H1 (cell line): ENCODE measurements at regions not wholly inside any gene's neighbourhood (a gene's known extent, or its start where the extent isn't known, plus 50 kb on each side); places are given as distances from the start of the nearest gene placed in this dataset.

ENCODE experiments used
- CTCF ChIA-PET: fragments of 300-600 bp; sonication (Branson Sonifier 250); formaldehyde crosslinking; loops from one replicate; lab custom pipeline; 2021; ENCODE audit not compliant: partially characterized antibody; lab: Charles Lee
- POLR2A ChIA-PET: fragments of 300-600 bp; sonication (Branson Sonifier 250); formaldehyde crosslinking; loops from one replicate; lab custom pipeline; 2021; ENCODE audit warnings: inconsistent platforms; ENCODE audit not compliant: partially characterized antibody; lab: Charles Lee
- DNase-seq, 2 experiments: peaks; one replicate each; pipeline versions ENCODE4 v3.0.0 to v3.0.0-alpha.2; 2010 to 2022; ENCODE audit warnings: low spot score in 2 of 2, low read depth in 1 of 2, mixed read lengths in 1 of 2
- FAIRE-seq: peaks from 2 replicates; lab custom pipeline; 2011; peaks lifted over from hg19 to GRCh38; lab: Jason Lieb, UNC
- H2AFZ ChIP-seq: 2 replicates; pipeline ENCODE4 v1.8.1; 2012; ENCODE audit warnings: low read length, inconsistent platforms
- H2AK5ac ChIP-seq: 2 replicates; pipeline ENCODE4 v1.6.1; 2013; ENCODE audit warnings: low read depth, low read length
- H2BK120ac ChIP-seq: replicated peaks from 2 replicates; pipeline ENCODE3; 2013; ENCODE audit warnings: low read depth, low read length, inconsistent platforms
- H2BK12ac ChIP-seq: 2 replicates; pipeline ENCODE4 v1.6.1; 2013; ENCODE audit warnings: low read depth, low read length
- H2BK15ac ChIP-seq: 2 replicates; pipeline ENCODE4 v1.6.1; 2013; ENCODE audit warnings: low read length
- H2BK20ac ChIP-seq: 2 replicates; pipeline ENCODE4 v1.6.1; 2013; ENCODE audit warnings: low read length
- H2BK5ac ChIP-seq: 2 replicates; pipeline ENCODE4 v1.6.1; 2013; ENCODE audit warnings: low read depth, low read length
- H3K14ac ChIP-seq: 2 replicates; pipeline ENCODE4 v1.6.1; 2013; ENCODE audit warnings: inconsistent platforms; ENCODE audit not compliant: insufficient read length
- H3K18ac ChIP-seq: 2 replicates; pipeline ENCODE4 v1.6.1; 2013; ENCODE audit warnings: low read length; ENCODE audit errors: extremely low read depth
- H3K23ac ChIP-seq: 2 replicates; pipeline ENCODE4 v1.6.1; 2013; ENCODE audit warnings: inconsistent platforms; ENCODE audit not compliant: insufficient read length
- H3K23me2 ChIP-seq: 2 replicates; pipeline ENCODE4 v1.6.1; 2013; ENCODE audit warnings: low read depth, low read length
- H3K27ac ChIP-seq: 2 replicates; pipeline ENCODE4 v1.6.1; 2011; ENCODE audit warnings: low read depth, low read length, inconsistent platforms
- H3K27me3 ChIP-seq, 4 experiments: replicated peaks in 1 of 4; 1 replicate in 1 of 4; 2 replicates in 3 of 4; pipeline versions ENCODE4 v1.6.1 to v1.8.1; 2011 to 2013; ENCODE audit warnings: low read length in 3 of 4, mild to moderate bottlenecking in 3 of 4, inconsistent platforms in 2 of 4, mixed read lengths in 2 of 4, moderate library complexity in 1 of 4; ENCODE audit not compliant: control insufficient read depth in 3 of 4, insufficient read depth in 3 of 4; ENCODE audit errors: extremely low read depth in 1 of 4
- H3K36me3 ChIP-seq, 4 experiments: 2 replicates each; pipeline versions ENCODE4 v1.6.1 to v1.8.1; 2011 to 2013; ENCODE audit warnings: mild to moderate bottlenecking in 4 of 4, low read length in 3 of 4, moderate library complexity in 2 of 4, control low read depth in 1 of 4, inconsistent platforms in 1 of 4; ENCODE audit not compliant: insufficient read depth in 4 of 4, control insufficient read depth in 2 of 4
- H3K4ac ChIP-seq: replicated peaks from 2 replicates; pipeline ENCODE3; 2013; ENCODE audit warnings: low read length, low read depth, mixed read lengths, inconsistent platforms; ENCODE audit not compliant: insufficient read length
- H3K4me1 ChIP-seq, 4 experiments: replicated peaks in 1 of 4; 1 replicate in 1 of 4; 2 replicates in 3 of 4; pipeline versions ENCODE4 v1.6.1 to v1.8.1; 2011 to 2013; ENCODE audit warnings: low read length in 3 of 4, inconsistent platforms in 2 of 4, mixed read lengths in 1 of 4; ENCODE audit not compliant: insufficient read depth in 4 of 4, control insufficient read depth in 3 of 4
- H3K4me2 ChIP-seq, 2 experiments: 2 replicates each; pipeline versions ENCODE4 v1.6.1 to v1.8.1; 2011 to 2013; ENCODE audit warnings: low read depth in 2 of 2, low read length in 2 of 2, control low read depth in 1 of 2, inconsistent platforms in 1 of 2, mild to moderate bottlenecking in 1 of 2; ENCODE audit not compliant: insufficient read depth in 1 of 2
- H3K4me3 ChIP-seq, 4 experiments: fragments of 200-600, 300-600 bp in 1 of 4; sonication (generic), shearing (Covaris generic), sonication (Bioruptor Twin) in 1 of 4; 2 replicates each; pipeline versions ENCODE4 v1.5.1 to v1.8.1; 2011 to 2016; ENCODE audit warnings: low read length in 4 of 4, low read depth in 3 of 4, control low read depth in 2 of 4, inconsistent platforms in 2 of 4, mild to moderate bottlenecking in 2 of 4, mixed read lengths in 1 of 4, moderate library complexity in 1 of 4; ENCODE audit not compliant: insufficient read depth in 2 of 4; ENCODE audit errors: extremely low read depth in 1 of 4
- H3K56ac ChIP-seq: replicated peaks from 2 replicates; pipeline ENCODE3; 2013; ENCODE audit warnings: low read depth, mild to moderate bottlenecking, mixed read lengths, low read length, inconsistent platforms; ENCODE audit not compliant: insufficient read length
- H3K79me1 ChIP-seq: 2 replicates; pipeline ENCODE4 v1.6.1; 2013; ENCODE audit warnings: low read depth, low read length, control low read depth
- H3K79me2 ChIP-seq, 2 experiments: 2 replicates each; pipeline versions ENCODE4 v1.6.1 to v1.8.1; 2012 to 2013; ENCODE audit warnings: low read length in 2 of 2, mild to moderate bottlenecking in 2 of 2, inconsistent platforms in 1 of 2; ENCODE audit not compliant: insufficient read depth in 2 of 2, control insufficient read depth in 1 of 2
- H3K9ac ChIP-seq, 4 experiments: replicated peaks in 1 of 4; 1 replicate in 1 of 4; 2 replicates in 3 of 4; pipeline versions ENCODE4 v1.6.1 to v1.8.1; 2011 to 2013; ENCODE audit warnings: low read depth in 3 of 4, low read length in 3 of 4, control low read depth in 2 of 4, mild to moderate bottlenecking in 2 of 4, moderate library complexity in 2 of 4, inconsistent platforms in 1 of 4; ENCODE audit errors: extremely low read depth in 1 of 4
- H3K9me3 ChIP-seq, 2 experiments: 2 replicates each; pipeline versions ENCODE4 v1.6.1 to v1.8.1; 2012 to 2013; ENCODE audit warnings: mild to moderate bottlenecking in 2 of 2, moderate library complexity in 2 of 2, control low read depth in 1 of 2, inconsistent platforms in 1 of 2, low read depth in 1 of 2, low read length in 1 of 2, mixed read lengths in 1 of 2; ENCODE audit not compliant: insufficient read depth in 2 of 2
- H4K20me1 ChIP-seq, 2 experiments: replicated peaks in 1 of 2; 2 replicates each; pipeline versions ENCODE3 to v1.8.1; 2011 to 2013; ENCODE audit warnings: inconsistent platforms in 2 of 2, low read length in 2 of 2, mild to moderate bottlenecking in 1 of 2; ENCODE audit not compliant: insufficient read depth in 2 of 2, control insufficient read depth in 1 of 2
- H4K5ac ChIP-seq: 2 replicates; pipeline ENCODE4 v1.6.1; 2013; ENCODE audit warnings: low read length, low read depth, mixed read lengths, inconsistent platforms; ENCODE audit not compliant: insufficient read length
- H4K8ac ChIP-seq: 2 replicates; pipeline ENCODE4 v1.8.0; 2013; ENCODE audit warnings: mild to moderate bottlenecking, moderate library complexity, low read length, inconsistent platforms; ENCODE audit not compliant: insufficient read depth; ENCODE audit errors: extremely low read depth
- H4K91ac ChIP-seq: replicated peaks from 2 replicates; pipeline ENCODE3; 2013; ENCODE audit warnings: low read length, mixed read lengths, inconsistent platforms; ENCODE audit not compliant: insufficient read length
- BCL11A ChIP-seq, 2 experiments: IDR thresholded peaks; one replicate each; pipeline ENCODE4 v1.6.1; 2011; ENCODE audit warnings: low read depth in 2 of 2, low read length in 2 of 2, mild to moderate bottlenecking in 2 of 2
- CHD2 ChIP-seq: IDR thresholded peaks from 2 replicates; pipeline ENCODE4 v1.6.1; 2012; ENCODE audit warnings: low read length, improper control_type of control experiment
- CREB1 ChIP-seq: IDR thresholded peaks from 2 replicates; pipeline ENCODE4 v1.6.1; 2012; ENCODE audit warnings: inconsistent platforms
- CTBP2 ChIP-seq: IDR thresholded peaks from 2 replicates; pipeline ENCODE4 v1.7.0; 2011; ENCODE audit warnings: borderline replicate concordance, mild to moderate bottlenecking, moderate library complexity, mixed read lengths, low read length; ENCODE audit not compliant: insufficient read depth, insufficient read length
- FOSL1 ChIP-seq: IDR thresholded peaks from 2 replicates; pipeline ENCODE4 v1.6.1; 2011; ENCODE audit warnings: mild to moderate bottlenecking, low read depth, low read length, moderate library complexity; ENCODE audit not compliant: insufficient read depth
- JUND ChIP-seq: IDR thresholded peaks from 2 replicates; pipeline ENCODE4 v1.6.1; 2011; ENCODE audit warnings: mild to moderate bottlenecking, improper control_type of control experiment, low read length
- POU5F1 ChIP-seq: IDR thresholded peaks from 2 replicates; pipeline ENCODE4 v1.6.1; 2011; ENCODE audit warnings: low read depth, mild to moderate bottlenecking, low read length, moderate library complexity
- SIX5 ChIP-seq: IDR thresholded peaks from 2 replicates; pipeline ENCODE4 v1.6.1; 2011; ENCODE audit warnings: mild to moderate bottlenecking, low read depth, low read length
- TAF1 ChIP-seq: IDR thresholded peaks from 2 replicates; pipeline ENCODE4 v1.6.1; 2011; ENCODE audit warnings: mild to moderate bottlenecking, low read depth, low read length
- TAF7 ChIP-seq: optimal IDR thresholded peaks from 2 replicates; pipeline ENCODE3; 2011; ENCODE audit warnings: low read depth, mild to moderate bottlenecking, inconsistent platforms, low read length, moderate library complexity, borderline replicate concordance
- TCF12 ChIP-seq: IDR thresholded peaks from 2 replicates; pipeline ENCODE4 v1.6.1; 2011; ENCODE audit warnings: low read depth, mild to moderate bottlenecking, low read length
- WGBS, 2 experiments: shearing (Covaris generic) in 1 of 2; methylation state at CpG; one replicate each; pipeline versions ENCODE4 v1.1.6 to v1.1.7; 2013 to 2015; ENCODE audit warnings: low lambda C conversion rate in 2 of 2, mixed read lengths in 2 of 2, inconsistent platforms in 1 of 2, low coverage in 1 of 2, missing lambda C conversion rate in 1 of 2; ENCODE audit not compliant: insufficient replicate concordance in 2 of 2, insufficient coverage in 1 of 2, insufficient read length in 1 of 2; ENCODE audit errors: extremely low coverage in 1 of 2, missing lambda C conversion rate in 1 of 2; 5-methylcytosine and 5-hydroxymethylcytosine counted together

DNA sequence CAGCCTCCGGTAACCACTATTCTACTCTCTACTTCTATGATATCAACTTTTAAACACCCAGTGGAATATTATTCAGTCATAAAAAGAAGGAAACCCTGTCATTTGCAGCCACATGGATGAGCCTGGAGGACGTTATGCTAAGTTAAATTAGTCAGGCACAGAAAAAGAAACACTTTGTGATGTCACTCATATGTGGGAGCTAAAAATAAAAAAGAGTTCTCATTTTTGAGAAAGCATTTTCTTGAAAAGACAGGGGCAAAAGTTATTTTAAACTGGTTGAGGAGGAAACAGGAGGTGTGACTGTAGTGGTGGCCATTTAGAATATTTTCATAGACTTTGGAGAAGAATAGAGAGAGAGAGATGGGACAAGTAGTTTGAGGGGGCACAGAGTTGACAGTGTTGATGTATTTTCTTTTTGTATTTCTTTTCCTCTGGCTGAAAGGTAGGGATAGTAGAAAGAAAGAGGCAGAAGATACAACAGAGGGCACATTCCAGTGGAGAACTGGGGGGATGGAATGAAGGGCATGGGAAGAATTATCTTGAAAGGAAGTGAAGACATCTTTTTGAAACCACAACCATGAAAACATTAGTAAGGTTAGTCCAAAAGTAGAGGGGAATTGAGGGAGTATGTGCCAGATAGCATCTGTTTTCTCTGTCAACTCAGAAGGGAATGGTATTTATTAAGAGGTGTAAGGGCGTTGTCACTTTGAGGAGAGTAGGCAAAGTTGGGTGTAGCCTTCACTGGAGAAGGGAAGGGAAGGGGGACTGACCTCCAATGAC lies 181.3 kb upstream of the GMDS start:
- Histone ChIP-seq H4K91ac (no peak overlapping the region), H2BK5ac (no peak overlapping the region), H2AFZ (no peak overlapping the region), H3K14ac (no peak overlapping the region), H3K4me3 (no peak overlapping the region), H3K4ac (no peak overlapping the region), H3K27ac (no peak overlapping the region), H2AK5ac (no peak overlapping the region), H4K5ac (no peak overlapping the region), H3K79me2 (no peaks in the 10 kb centered on the region), H3K18ac (no peak overlapping the region), H2BK20ac (no peak overlapping the region), H3K4me1 (no peaks in the 10 kb centered on the region), H3K9ac (no peak overlapping the region), H3K23me2 (peaks cover 4% of the 10 kb centered on the region; the same call in 1 of the 2 replicates), H3K23ac (no peak overlapping the region), H2BK15ac (no peak overlapping the region), H3K27me3 (no peaks in the 10 kb centered on the region), H4K8ac (no peak overlapping the region), H3K79me1 (no peaks in the 10 kb centered on the region), H3K4me2 (no peak overlapping the region), H3K56ac (no peak overlapping the region), H4K20me1 (no peaks in the 10 kb centered on the region), H2BK12ac (no peak overlapping the region), H3K9me3 (no peaks in the 10 kb centered on the region), H3K36me3 (no peaks in the 10 kb centered on the region; a peak in 1 of 8 replicates), H2BK120ac (no peak overlapping the region)
- 94% methylated on average over 3 of the region's 3 CpGs; no CpG with 5 or more reads in 1 of the 2 experiments for WGBS, 2 experiments
- ChIA-PET POLR2A (no interaction called here), CTCF (interaction anchor here (1.2 kb wide), 1 partner anchor 29 kb away, joined by 3 read pairs; no protein-coding TSS in a partner anchor)
- no peak for DNase-seq
- no peak for FAIRE-seq
- TF ChIP-seq CTBP2 (no peak), FOSL1 (no peak), TAF7 (no peak), TAF1 (no peak), BCL11A (IDR thresholded peaks at IDR 0.05; ENCODE audit: low read depth in 2 of 2, low read length in 2 of 2) (no peak), CREB1 (no peak), TCF12 (no peak), SIX5 (no peak), JUND (no peak), POU5F1 (no peak), CHD2 (no peak)
